Astrocyte (in vitro differentiated cells and primary cell): ENCODE measurements at regions not wholly inside any gene's neighbourhood (a gene's known extent, or its start where the extent isn't known, plus 50 kb on each side); places are given as distances from the start of the nearest gene placed in this dataset.

Experiments
- CTCF ChIP-seq: IDR thresholded peaks from 2 replicates; pipeline ENCODE4 v1.5.1; 2011; ENCODE audit warnings: low read depth, mild to moderate bottlenecking, inconsistent platforms, low read length, moderate library complexity; ENCODE audit not compliant: insufficient read depth
- EZH2 ChIP-seq: IDR thresholded peaks from 2 replicates; pipeline ENCODE4 v1.6.1; 2012; ENCODE audit warnings: mild to moderate bottlenecking, low read length, inconsistent platforms; ENCODE audit not compliant: insufficient read depth

- TF ChIP-seq CTCF (no peak), EZH2 (no peak)
Observed at GRCh38 chr4:112897543-112897942, 151.9 kb upstream of the ANK2 start.
